ENCODE measurements at regions not wholly inside any gene's neighbourhood (a gene's known extent, or its start where the extent isn't known, plus 50 kb on each side); places are given as distances from the start of the nearest gene placed in this dataset.
"Not testable (repeated sequence)": the region's sequence is repeated elsewhere in the genome, so short reads cannot be mapped to it uniquely, and the experiment has no call there.

- H3K9me3 ChIP-seq (replicated peaks; ENCODE audit: control insufficient read depth, insufficient read depth, low read length); POLR2A ChIA-PET; SMC1A ChIA-PET (ENCODE audit: uncharacterized antibody, unreplicated experiment); in situ Hi-C loops (cut with MboI); intact Hi-C loops (cut with micrococcal nuclease; ENCODE audit: unreplicated experiment); H3K79me2 ChIP-seq (ENCODE audit: control insufficient read depth, insufficient read depth, low read length); H3K4me1 ChIP-seq (ENCODE audit: control insufficient read depth, insufficient read depth, low read length); BruUV-seq (replicated peaks); H3K4me2 ChIP-seq (ENCODE audit: control insufficient read depth, insufficient read depth); H4K20me1 ChIP-seq (ENCODE audit: control insufficient read depth, insufficient read depth); H2AFZ ChIP-seq (ENCODE audit: control insufficient read depth, low read depth, low read length); ATAC-seq; CTCF ChIA-PET; H3K9ac ChIP-seq (ENCODE audit: control insufficient read depth, insufficient read depth, low read length); RAD21 ChIA-PET (ENCODE audit: unreplicated experiment); H3K27me3 ChIP-seq (replicated peaks in 1 of 2; ENCODE audit: control insufficient read depth in 2 of 2, insufficient read depth in 2 of 2, low read length in 1 of 2); H3K27ac ChIP-seq (ENCODE audit: control insufficient read depth, insufficient read depth); H3K4me3 ChIP-seq; DNase-seq (ENCODE audit: low read depth, low spot score); H3K36me3 ChIP-seq (ENCODE audit: control insufficient read depth in 2 of 2, insufficient read depth in 2 of 2, low read length in 1 of 2); FAIRE-seq: not testable (repeated sequence)
- 100% methylated on average over 1 of the region's 1 CpG for WGBS (ENCODE audit: insufficient coverage, insufficient replicate concordance, low lambda C conversion rate, missing lambda C conversion rate)
Observed at GRCh38 chr10:59975918-59976317, 69.6 kb upstream of the CCDC6 start.

GRCh38 chr10:59971915-59972314 is 65.6 kb upstream of the CCDC6 start:
- POLR2A ChIA-PET, result no interaction called here
- no peak overlapping the region for H2AFZ ChIP-seq (ENCODE audit: control insufficient read depth, low read depth, low read length)
- in situ Hi-C loops (cut with MboI) (no loop called here), intact Hi-C loops (cut with micrococcal nuclease; ENCODE audit: unreplicated experiment) (no loop called here)
- FAIRE-seq (no peak), DNase-seq (ENCODE audit: low read depth, low spot score) (no peak), ATAC-seq (no peak)
- no TSS peak for BruUV-seq (replicated peaks)
- CTCF ChIA-PET, result interaction anchor here (1.0 to 1.2 kb wide), 3 partner anchors 8 to 346 kb away, joined by 3 to 4 read pairs (median 3); no protein-coding TSS in a partner anchor
- WGBS (ENCODE audit: insufficient coverage, insufficient replicate concordance, low lambda C conversion rate, missing lambda C conversion rate), result 44% methylated on average over 1 of the region's 1 CpG
- H3K9ac ChIP-seq (ENCODE audit: control insufficient read depth, insufficient read depth, low read length), result no peak overlapping the region
- no peak overlapping the region for H3K4me3 ChIP-seq
- no peaks in the 10 kb centered on the region for H3K9me3 ChIP-seq (replicated peaks; ENCODE audit: control insufficient read depth, insufficient read depth, low read length)
- H3K4me2 ChIP-seq (ENCODE audit: control insufficient read depth, insufficient read depth), result no peak overlapping the region
- H4K20me1 ChIP-seq (ENCODE audit: control insufficient read depth, insufficient read depth), result no peaks in the 10 kb centered on the region
- no peaks in the 10 kb centered on the region for H3K79me2 ChIP-seq (ENCODE audit: control insufficient read depth, insufficient read depth, low read length)
- no peak for TF ChIP-seq MEF2B (IDR thresholded peaks at IDR 0.05; ENCODE audit: partially characterized antibody, poor library complexity, severe bottlenecking)
- no peak for TF ChIP-seq NR2C1 (IDR thresholded peaks at IDR 0.05)
- no peak for TF ChIP-seq BMI1 (IDR thresholded peaks at IDR 0.05; ENCODE audit: borderline replicate concordance)
- no peak for TF ChIP-seq JUNB (IDR thresholded peaks at IDR 0.05)
- no peak for TF ChIP-seq NFIC (IDR thresholded peaks at IDR 0.05; ENCODE audit: low read depth, low read length)
- no peak for TF ChIP-seq CBFB (IDR thresholded peaks at IDR 0.05; ENCODE audit: low read depth)
- no peak for TF ChIP-seq ETV6 (conservative IDR thresholded peaks at IDR 0.05 in 1 of 2, IDR thresholded peaks at IDR 0.05 in 1 of 2; ENCODE audit: borderline replicate concordance in 1 of 2, low read depth in 1 of 2)
- TF ChIP-seq SPI1 (IDR thresholded peaks at IDR 0.05; ENCODE audit: borderline replicate concordance, insufficient read depth, low read depth, low read length), result no peak
- TF ChIP-seq TCF7 (IDR thresholded peaks at IDR 0.05; ENCODE audit: borderline replicate concordance), result no peak
- SMC1A ChIA-PET (ENCODE audit: uncharacterized antibody, unreplicated experiment), result no interaction called here
- H3K27ac ChIP-seq (ENCODE audit: control insufficient read depth, insufficient read depth), result no peak overlapping the region
- 0 out of 2 replicates have a peak, but pooled peaks cover 5% of the 10 kb centered on the region for H3K4me1 ChIP-seq (ENCODE audit: control insufficient read depth, insufficient read depth, low read length)
- H3K27me3 ChIP-seq (replicated peaks in 1 of 2; ENCODE audit: control insufficient read depth in 2 of 2, insufficient read depth in 2 of 2, low read length in 1 of 2), result no peaks in the 10 kb centered on the region
- no peaks in the 10 kb centered on the region for H3K36me3 ChIP-seq (ENCODE audit: control insufficient read depth in 2 of 2, insufficient read depth in 2 of 2, low read length in 1 of 2)
- RAD21 ChIA-PET (ENCODE audit: unreplicated experiment), result no interaction called here

Measured in GM12878 (cell line).